GM12864 (cell line): ENCODE measurements at regions not wholly inside any gene's neighbourhood (a gene's known extent, or its start where the extent isn't known, plus 50 kb on each side); places are given as distances from the start of the nearest gene placed in this dataset.

ENCODE experiments used
- DNase-seq: peaks from one replicate; pipeline ENCODE4 v3.0.0-alpha.2; 2011; ENCODE audit warnings: low read depth
- H3K4me3 ChIP-seq: 2 replicates; pipeline ENCODE4 v1.5.1; 2011; ENCODE audit warnings: mild to moderate bottlenecking, low read depth, low read length, control low read depth
- TF ChIP-seq, protein P1 (sequence below): IDR thresholded peaks from 2 replicates; pipeline ENCODE4 v1.5.1; 2011; ENCODE audit warnings: low read depth, mild to moderate bottlenecking, moderate library complexity, low read length, control low read depth, inconsistent platforms; ENCODE audit errors: missing control alignments

DNA sequence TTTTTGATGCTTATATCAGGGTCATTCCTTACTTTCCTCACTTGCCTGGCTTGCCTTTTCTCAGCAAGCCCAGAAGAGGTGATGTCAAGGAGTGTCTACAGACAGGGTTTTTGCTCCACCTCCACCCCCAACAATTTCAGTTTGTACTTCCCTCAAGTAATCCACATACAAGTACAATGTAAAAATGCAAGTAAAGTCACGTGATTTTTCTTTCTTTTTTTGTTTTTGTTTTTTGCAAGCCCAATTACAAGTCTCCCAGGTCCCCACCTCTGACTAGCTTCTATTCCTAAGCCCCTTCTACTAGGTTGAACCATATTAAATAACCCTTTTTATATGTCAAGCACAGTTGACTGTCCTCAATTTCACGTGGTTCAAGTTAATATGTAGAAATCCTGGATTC is 579.6 kb downstream of the DIAPH3 start:
- TF ChIP-seq, protein P1, sequence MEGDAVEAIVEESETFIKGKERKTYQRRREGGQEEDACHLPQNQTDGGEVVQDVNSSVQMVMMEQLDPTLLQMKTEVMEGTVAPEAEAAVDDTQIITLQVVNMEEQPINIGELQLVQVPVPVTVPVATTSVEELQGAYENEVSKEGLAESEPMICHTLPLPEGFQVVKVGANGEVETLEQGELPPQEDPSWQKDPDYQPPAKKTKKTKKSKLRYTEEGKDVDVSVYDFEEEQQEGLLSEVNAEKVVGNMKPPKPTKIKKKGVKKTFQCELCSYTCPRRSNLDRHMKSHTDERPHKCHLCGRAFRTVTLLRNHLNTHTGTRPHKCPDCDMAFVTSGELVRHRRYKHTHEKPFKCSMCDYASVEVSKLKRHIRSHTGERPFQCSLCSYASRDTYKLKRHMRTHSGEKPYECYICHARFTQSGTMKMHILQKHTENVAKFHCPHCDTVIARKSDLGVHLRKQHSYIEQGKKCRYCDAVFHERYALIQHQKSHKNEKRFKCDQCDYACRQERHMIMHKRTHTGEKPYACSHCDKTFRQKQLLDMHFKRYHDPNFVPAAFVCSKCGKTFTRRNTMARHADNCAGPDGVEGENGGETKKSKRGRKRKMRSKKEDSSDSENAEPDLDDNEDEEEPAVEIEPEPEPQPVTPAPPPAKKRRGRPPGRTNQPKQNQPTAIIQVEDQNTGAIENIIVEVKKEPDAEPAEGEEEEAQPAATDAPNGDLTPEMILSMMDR, result no peak
- no peak for DNase-seq
- H3K4me3 ChIP-seq, result no peak overlapping the region

DNA sequence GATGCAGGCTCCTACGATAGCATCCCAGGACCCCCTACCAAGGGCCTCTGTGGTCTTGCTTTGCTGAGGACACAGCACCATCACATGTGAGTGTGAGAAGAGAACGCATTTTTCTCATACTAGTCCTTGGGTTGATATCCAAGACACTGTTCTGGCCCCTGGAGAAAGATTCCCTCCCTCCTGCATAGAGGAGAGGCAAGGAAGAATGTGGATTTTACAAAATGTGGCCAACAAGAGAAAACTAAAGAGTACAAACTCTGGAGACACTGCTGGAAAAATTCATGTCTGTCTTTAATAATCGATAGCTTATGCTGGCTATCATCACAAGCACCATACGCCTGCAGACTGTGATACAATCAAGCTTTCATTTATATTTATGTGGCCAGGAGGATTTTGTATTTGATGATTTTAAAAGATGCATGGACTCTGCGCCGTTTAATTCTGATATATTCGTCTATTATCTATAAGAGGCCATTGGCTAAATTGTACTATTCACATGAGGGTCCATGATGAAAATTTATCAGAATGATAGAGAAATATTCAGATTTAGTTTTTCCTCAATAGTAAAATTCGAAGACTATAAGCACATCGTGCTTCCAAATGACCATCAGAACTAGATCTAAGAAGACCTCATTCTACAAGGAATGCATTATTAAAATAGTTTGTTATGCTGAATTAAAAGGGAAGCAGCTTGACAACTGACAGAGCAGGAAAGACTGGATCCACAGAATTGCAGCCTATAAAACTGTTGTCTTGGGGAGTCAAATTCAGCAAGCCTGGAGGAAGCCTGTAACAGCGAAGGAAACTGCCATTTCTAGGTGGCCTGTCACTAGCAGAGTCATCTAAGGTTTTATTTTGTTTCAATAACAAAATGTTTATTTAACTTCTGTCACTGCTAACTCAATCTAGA is 578.7 kb downstream of the DIAPH3 start:
- no peak for DNase-seq
- TF ChIP-seq, protein P1, result no peak
- H3K4me3 ChIP-seq, result no peak overlapping the region

DNA sequence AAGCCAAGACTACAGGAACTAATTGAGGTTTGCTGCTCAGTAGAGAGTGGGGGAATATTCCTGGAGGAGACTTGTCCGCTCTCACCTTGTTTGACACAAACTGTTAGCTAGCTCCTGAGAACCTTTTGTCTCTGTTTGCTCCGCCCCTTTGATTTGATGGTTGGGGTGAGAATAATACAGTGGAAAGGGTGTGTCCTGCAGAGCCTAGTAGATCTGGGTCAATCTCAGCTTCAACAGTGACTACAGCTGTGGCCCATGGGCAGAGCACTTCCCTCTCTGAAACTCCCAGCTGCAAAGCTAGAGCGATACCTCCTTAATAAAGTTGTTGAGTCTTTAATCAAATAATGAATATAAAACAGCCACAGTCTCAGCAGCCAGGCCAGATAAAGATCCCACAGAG is 576.7 kb downstream of the DIAPH3 start:
- TF ChIP-seq, protein P1, result no peak
- no peak for DNase-seq
- H3K4me3 ChIP-seq, result no peak overlapping the region

DNA sequence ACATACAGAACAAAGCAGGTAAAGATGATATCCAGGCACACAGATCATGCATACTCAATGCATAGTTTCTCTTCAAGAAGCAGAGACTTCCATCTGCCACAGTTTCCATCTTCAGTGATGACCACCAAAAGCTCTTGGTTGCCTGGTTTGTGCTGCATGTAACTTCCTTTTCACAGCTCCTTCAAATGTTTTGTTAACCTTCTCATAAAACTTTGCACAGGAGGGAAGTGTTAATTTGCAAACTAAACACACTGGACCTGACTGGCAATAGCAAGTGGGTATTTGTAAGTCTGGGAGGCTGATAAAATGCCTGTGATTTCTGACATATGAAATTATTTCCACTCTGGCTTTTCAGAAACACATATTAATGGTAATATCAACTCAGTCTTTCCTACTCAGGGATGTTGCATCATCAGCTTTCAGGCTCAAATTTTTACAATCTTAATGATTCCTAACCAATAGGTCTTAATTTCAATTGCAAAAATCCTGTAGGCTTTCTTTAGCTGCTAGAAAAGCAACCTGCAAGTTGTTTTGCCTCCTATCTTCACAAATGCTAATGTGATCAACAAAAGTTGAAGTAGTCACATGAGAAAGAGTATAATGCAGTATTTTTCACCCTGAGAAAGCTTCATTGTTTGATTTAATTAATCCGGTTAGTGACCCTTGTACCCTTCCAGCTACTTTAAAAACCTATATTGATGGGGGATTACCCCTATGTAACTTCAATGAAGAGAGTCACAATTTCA is 575.6 kb downstream of the DIAPH3 start:
- TF ChIP-seq, protein P1, result no peak
- no peak for DNase-seq
- H3K4me3 ChIP-seq, result no peak overlapping the region

DNA sequence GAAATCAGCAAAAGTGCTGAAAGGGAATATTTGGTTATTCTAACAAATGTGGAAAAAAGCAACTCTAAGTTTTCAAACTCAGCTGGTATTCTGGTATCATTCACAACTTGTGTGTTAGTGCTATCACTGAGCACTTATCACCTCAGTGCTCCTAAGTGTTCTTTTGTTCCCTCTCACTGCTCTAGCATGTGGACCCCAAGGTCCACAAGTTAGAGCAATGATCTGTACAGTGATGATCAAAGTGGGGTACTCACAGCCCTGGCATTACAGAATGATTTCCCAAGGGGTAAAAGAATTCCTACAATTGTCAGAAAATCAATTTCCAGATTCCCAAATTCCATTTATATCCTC is 575.0 kb downstream of the DIAPH3 start:
- DNase-seq, result no peak

DNA sequence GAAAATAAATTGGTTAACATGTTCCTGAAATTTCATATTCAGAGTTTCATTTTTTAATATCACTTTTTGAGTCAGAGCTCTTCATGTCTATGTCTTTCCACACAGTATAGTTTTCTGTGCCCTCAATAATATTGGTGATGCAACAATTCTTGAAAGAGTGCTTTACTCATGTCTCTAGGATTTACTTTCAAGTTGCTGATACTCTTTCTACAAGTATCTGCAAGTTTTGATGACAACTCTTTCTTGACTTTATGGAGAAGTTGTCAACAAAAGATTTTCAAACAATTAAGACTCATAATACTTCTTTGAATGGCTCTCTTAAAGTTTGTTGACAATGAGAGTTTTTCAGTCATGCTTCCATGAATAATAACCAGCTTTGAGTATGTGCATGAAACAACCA is 561.7 kb downstream of the DIAPH3 start:
- DNase-seq, result no peak
- H3K4me3 ChIP-seq, result no peak overlapping the region
- TF ChIP-seq, protein P1, result no peak

More for the DNA sequence above, 575.0 kb downstream of the DIAPH3 start:
- no peak overlapping the region for H3K4me3 ChIP-seq
- TF ChIP-seq, protein P1, result no peak
